Natural killer cell (primary cell): ENCODE measurements at regions not wholly inside any gene's neighbourhood (a gene's known extent, or its start where the extent isn't known, plus 50 kb on each side); places are given as distances from the start of the nearest gene placed in this dataset.

Experiments
- ATAC-seq, 3 donors: fragments of 150-1000 bp in 2 of 3; fragments of 200-7000 bp in 1 of 3; cut with Tn5 transposase; 1 replicate in 1 of 3; 2 replicates in 2 of 3; pipeline ENCODE4 v1.10.0; 2021; ENCODE audit warnings: mild to moderate bottlenecking in 2 of 3, moderate library complexity in 2 of 3
- DNase-seq, 2 donors: peaks; one replicate each; pipeline versions ENCODE4 v3.0.0 to v3.0.0-alpha.2; 2013 to 2021; ENCODE audit warnings: mixed read lengths in 1 of 2
- H3K27ac ChIP-seq: one replicate; pipeline ENCODE4 v1.5.1; 2013; ENCODE audit warnings: mild to moderate bottlenecking, low read length
- H3K27me3 ChIP-seq: one replicate; pipeline ENCODE4 v1.6.1; 2013; ENCODE audit warnings: low read length; ENCODE audit not compliant: control insufficient read depth, insufficient read depth
- H3K36me3 ChIP-seq: one replicate; pipeline ENCODE4 v1.6.1; 2013; ENCODE audit warnings: low read length; ENCODE audit not compliant: control insufficient read depth, insufficient read depth
- H3K4me1 ChIP-seq: one replicate; pipeline ENCODE4 v1.6.1; 2013; ENCODE audit warnings: low read length; ENCODE audit not compliant: control insufficient read depth, insufficient read depth
- H3K4me3 ChIP-seq: one replicate; pipeline ENCODE4 v1.5.1; 2013; ENCODE audit warnings: low read length
- H3K9me3 ChIP-seq: one replicate; pipeline ENCODE4 v1.6.1; 2013; ENCODE audit warnings: low read length; ENCODE audit not compliant: control insufficient read depth, insufficient read depth
- H3K27ac Mint-ChIP-seq, 2 donors: one replicate each; pipeline ENCODE4 v1.8.0; 2022; ENCODE audit warnings: mild to moderate bottlenecking in 2 of 2, mixed read lengths in 2 of 2, moderate library complexity in 1 of 2
- H3K27me3 Mint-ChIP-seq, 2 donors: one replicate each; pipeline ENCODE4 v1.8.0; 2022; ENCODE audit warnings: low read depth in 2 of 2, mixed read lengths in 2 of 2
- H3K36me3 Mint-ChIP-seq: one replicate; pipeline ENCODE4 v1.8.0; 2022; ENCODE audit warnings: mixed read lengths
- H3K4me1 Mint-ChIP-seq, 2 donors: one replicate each; pipeline ENCODE4 v1.8.0; 2022; ENCODE audit warnings: mixed read lengths in 2 of 2
- H3K4me3 Mint-ChIP-seq: one replicate; pipeline ENCODE4 v1.8.0; 2022; ENCODE audit warnings: mild to moderate bottlenecking, moderate library complexity, mixed read lengths
- H3K9me3 Mint-ChIP-seq, 2 donors: one replicate each; pipeline ENCODE4 v1.8.0; 2022; ENCODE audit warnings: mixed read lengths in 2 of 2
- WGBS: methylation state at CpG from one replicate; pipeline ENCODE4 v1.1.7; 2013; ENCODE audit warnings: missing lambda C conversion rate; ENCODE audit not compliant: insufficient coverage; 5-methylcytosine and 5-hydroxymethylcytosine counted together
- intact Hi-C: fragments of 100-400 bp; cut with micrococcal nuclease; formaldehyde crosslinking; loops from one replicate; pipeline ENCODE4 v1.14.2; 2022
- TF ChIP-seq, protein P1 (sequence below): fragments of 200-600 bp; IDR thresholded peaks from one replicate; pipeline ENCODE4 v1.8.0; 2022; ENCODE audit warnings: antibody characterized with exemption

DNA sequence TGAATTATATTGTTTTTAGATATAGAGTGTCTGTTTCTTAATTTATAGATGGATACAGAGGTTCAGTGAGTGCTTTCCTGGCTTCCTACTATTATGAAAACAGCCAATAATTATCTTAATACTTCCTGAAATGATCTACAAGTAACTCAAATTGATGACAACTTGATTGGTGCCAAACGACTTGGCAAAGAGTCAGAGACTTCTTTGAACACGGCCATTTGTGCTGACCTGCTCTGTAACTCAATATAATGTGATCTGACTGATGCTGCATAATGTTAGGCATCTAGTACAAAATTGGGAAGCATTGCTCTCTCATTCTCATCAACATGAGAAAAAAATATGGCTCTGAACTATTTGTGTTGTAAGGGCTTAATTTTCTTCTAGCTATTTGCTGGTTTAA, 193.9 kb downstream of the DIPK2A start:
- H3K27ac ChIP-seq: no peak overlapping the region
- H3K27me3 Mint-ChIP-seq: no peaks in the 10 kb centered on the region
- WGBS: 73% methylated on average over 2 of the region's 2 CpGs
- intact Hi-C loops: no loop called here
- H3K36me3 Mint-ChIP-seq: no peaks in the 10 kb centered on the region
- H3K9me3 Mint-ChIP-seq: no peaks in the 10 kb centered on the region
- no peaks in the 10 kb centered on the region for H3K36me3 ChIP-seq
- H3K4me1 Mint-ChIP-seq: no peaks in the 10 kb centered on the region
- ATAC-seq: no peak
- no peaks in the 10 kb centered on the region for H3K4me1 ChIP-seq
- no peak overlapping the region for H3K4me3 Mint-ChIP-seq
- TF ChIP-seq, protein P1, sequence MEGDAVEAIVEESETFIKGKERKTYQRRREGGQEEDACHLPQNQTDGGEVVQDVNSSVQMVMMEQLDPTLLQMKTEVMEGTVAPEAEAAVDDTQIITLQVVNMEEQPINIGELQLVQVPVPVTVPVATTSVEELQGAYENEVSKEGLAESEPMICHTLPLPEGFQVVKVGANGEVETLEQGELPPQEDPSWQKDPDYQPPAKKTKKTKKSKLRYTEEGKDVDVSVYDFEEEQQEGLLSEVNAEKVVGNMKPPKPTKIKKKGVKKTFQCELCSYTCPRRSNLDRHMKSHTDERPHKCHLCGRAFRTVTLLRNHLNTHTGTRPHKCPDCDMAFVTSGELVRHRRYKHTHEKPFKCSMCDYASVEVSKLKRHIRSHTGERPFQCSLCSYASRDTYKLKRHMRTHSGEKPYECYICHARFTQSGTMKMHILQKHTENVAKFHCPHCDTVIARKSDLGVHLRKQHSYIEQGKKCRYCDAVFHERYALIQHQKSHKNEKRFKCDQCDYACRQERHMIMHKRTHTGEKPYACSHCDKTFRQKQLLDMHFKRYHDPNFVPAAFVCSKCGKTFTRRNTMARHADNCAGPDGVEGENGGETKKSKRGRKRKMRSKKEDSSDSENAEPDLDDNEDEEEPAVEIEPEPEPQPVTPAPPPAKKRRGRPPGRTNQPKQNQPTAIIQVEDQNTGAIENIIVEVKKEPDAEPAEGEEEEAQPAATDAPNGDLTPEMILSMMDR: no peak
- H3K4me3 ChIP-seq: no peak overlapping the region
- no peaks in the 10 kb centered on the region for H3K27me3 ChIP-seq
- H3K9me3 ChIP-seq: no peaks in the 10 kb centered on the region
- H3K27ac Mint-ChIP-seq: no peak overlapping the region
- DNase-seq: no peak

DNA sequence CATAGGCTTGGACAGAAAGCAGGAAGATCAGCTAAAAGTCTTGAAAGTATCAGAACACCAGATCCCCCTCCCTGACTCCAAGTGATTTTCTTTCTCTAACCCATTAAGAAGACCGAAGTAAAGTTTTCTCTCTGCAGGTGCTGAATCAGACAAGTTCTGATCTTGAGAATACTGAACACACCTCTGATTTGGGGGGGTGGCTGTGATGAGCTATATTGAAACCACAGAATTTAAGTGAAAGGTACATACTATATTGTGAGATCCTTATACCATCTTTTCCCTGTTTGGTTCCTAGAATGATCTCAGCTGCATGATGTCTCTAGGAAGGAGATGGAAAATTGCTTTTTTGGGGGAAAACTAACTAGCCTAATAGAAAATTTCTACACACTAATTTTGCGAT, 196.0 kb downstream of the DIPK2A start:
- Histone ChIP-seq H3K4me3 (no peak overlapping the region), H3K9me3 (no peaks in the 10 kb centered on the region), H3K36me3 (no peaks in the 10 kb centered on the region), H3K4me1 (no peaks in the 10 kb centered on the region), H3K27me3 (no peaks in the 10 kb centered on the region), H3K27ac (no peak overlapping the region)
- H3K27ac Mint-ChIP-seq: no peak overlapping the region
- DNase-seq (no peak), ATAC-seq (no peak)
- H3K27me3 Mint-ChIP-seq: no peaks in the 10 kb centered on the region
- WGBS: no CpG with 5 or more reads among the region's 2 CpGs
- TF ChIP-seq, protein P1: no peak
- H3K9me3 Mint-ChIP-seq: no peaks in the 10 kb centered on the region
- H3K36me3 Mint-ChIP-seq: no peaks in the 10 kb centered on the region
- intact Hi-C loops: no loop called here
- no peak overlapping the region for H3K4me3 Mint-ChIP-seq
- H3K4me1 Mint-ChIP-seq: no peaks in the 10 kb centered on the region

DNA sequence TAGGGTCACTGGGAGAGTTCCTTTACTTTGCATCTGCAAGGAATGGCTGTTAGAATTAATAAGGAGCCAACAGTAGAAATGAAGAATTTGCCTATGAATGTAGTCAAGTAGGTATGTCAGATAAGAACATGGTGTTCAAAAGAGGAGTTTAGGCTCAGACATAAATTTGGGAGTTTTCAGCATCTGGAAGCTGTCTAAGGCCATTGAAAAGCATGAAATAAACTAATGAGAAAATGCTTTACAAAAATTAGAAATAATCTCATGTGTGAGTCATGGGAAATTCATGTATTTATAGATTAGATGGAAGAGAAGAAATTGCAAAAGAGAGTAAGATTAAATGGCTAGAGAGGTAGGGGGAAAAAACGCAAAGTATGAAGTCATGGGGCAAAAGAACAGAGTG, 201.9 kb downstream of the DIPK2A start:
- no peak overlapping the region for H3K4me3 Mint-ChIP-seq
- no peak overlapping the region for H3K27ac ChIP-seq
- H3K4me3 ChIP-seq: no peak overlapping the region
- H3K4me1 Mint-ChIP-seq: no peaks in the 10 kb centered on the region
- 83% methylated on average over 1 of the region's 1 CpG for WGBS
- DNase-seq (no peak), ATAC-seq (no peak)
- peaks cover 0 to 7% of the 10 kb centered on the region in 2 donors for H3K27me3 Mint-ChIP-seq
- H3K36me3 Mint-ChIP-seq: no peaks in the 10 kb centered on the region
- TF ChIP-seq, protein P1: no peak
- H3K36me3 ChIP-seq: no peaks in the 10 kb centered on the region
- no peaks in the 10 kb centered on the region for H3K9me3 Mint-ChIP-seq
- H3K4me1 ChIP-seq: no peaks in the 10 kb centered on the region
- H3K27me3 ChIP-seq: no peaks in the 10 kb centered on the region
- no peaks in the 10 kb centered on the region for H3K9me3 ChIP-seq
- intact Hi-C loops: no loop called here
- no peak overlapping the region for H3K27ac Mint-ChIP-seq

DNA sequence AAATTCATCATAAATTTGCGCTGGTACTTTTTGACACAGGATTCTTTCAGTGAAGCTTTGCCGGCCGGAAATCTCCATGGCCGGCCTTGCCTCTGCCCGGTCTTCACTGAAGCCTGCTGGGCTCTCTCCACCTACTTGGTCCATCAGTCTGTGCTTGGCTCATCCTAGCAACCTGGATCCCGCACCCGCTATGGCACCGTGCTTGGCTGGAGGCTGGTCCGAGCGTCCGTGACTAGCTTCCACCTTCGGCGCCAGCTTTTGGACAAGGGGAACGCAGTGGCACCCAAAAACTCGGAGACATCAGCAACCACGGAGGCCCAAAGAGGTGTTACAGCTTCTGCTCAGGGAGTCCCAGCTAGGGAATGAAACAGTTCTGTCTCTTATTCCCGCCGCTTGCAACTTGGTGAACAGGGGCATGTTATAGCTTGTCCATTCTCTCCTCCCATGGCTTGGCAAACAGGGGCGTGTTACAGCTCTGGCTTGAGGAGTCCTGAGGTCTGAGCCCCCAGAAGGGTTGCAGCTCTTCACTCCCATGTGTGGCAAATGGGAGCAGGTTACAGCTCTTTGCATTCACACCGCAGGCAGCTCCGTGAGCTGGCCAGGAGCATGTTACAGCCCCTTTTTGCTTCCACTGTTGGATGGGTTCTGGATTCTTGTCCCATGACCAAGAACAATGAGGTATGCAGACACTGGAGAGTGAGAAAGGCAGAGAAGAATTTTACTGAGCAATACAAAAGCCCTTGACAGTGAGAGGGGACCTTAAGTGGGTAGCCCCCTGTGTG, 204.2 kb downstream of the DIPK2A start:
- DNase-seq (no peak), ATAC-seq (no peak)
- H3K36me3 ChIP-seq: no peaks in the 10 kb centered on the region
- Mint-ChIP-seq H3K36me3 (no peaks in the 10 kb centered on the region), H3K4me3 (no peak overlapping the region), H3K27me3 (peaks cover 2 to 7% of the 10 kb centered on the region in 2 donors), H3K9me3 (no peaks in the 10 kb centered on the region), H3K4me1 (no peaks in the 10 kb centered on the region), H3K27ac (no peak overlapping the region)
- H3K4me1 ChIP-seq: no peaks in the 10 kb centered on the region
- no peak overlapping the region for H3K27ac ChIP-seq
- H3K4me3 ChIP-seq: no peak overlapping the region
- no peaks in the 10 kb centered on the region for H3K9me3 ChIP-seq
- no peaks in the 10 kb centered on the region for H3K27me3 ChIP-seq
- TF ChIP-seq, protein P1: no peak
- 95% methylated on average over 21 of the region's 21 CpGs for WGBS
- intact Hi-C loops: no loop called here
